Duodenal mucosa (tissue), 2 donors: ENCODE measurements at regions not wholly inside any gene's neighbourhood (a gene's known extent, or its start where the extent isn't known, plus 50 kb on each side); places are given as distances from the start of the nearest gene placed in this dataset.
A peak's percentile ranks its signal among the peaks of the same experiment; 100 is the strongest.

Source experiments
- H3K27ac ChIP-seq: one replicate; pipeline ENCODE4 v1.7.0; 2013; ENCODE audit warnings: low read depth, low read length
- H3K27me3 ChIP-seq, 2 donors: one replicate each; pipeline ENCODE4 v1.7.0; 2013; ENCODE audit warnings: low read length in 2 of 2, control low read depth in 1 of 2; ENCODE audit not compliant: insufficient read depth in 2 of 2, control insufficient read depth in 1 of 2
- H3K36me3 ChIP-seq, 2 donors: one replicate each; pipeline ENCODE4 v1.7.0; 2013; ENCODE audit warnings: low read length in 2 of 2, control low read depth in 1 of 2; ENCODE audit not compliant: insufficient read depth in 2 of 2, control insufficient read depth in 1 of 2
- H3K4me1 ChIP-seq, 2 donors: one replicate each; pipeline ENCODE4 v1.7.0; 2013; ENCODE audit warnings: low read length in 2 of 2, control low read depth in 1 of 2; ENCODE audit not compliant: insufficient read depth in 2 of 2, control insufficient read depth in 1 of 2
- H3K4me3 ChIP-seq, 2 donors: one replicate each; pipeline ENCODE4 v1.7.0; 2013; ENCODE audit warnings: low read length in 2 of 2, low read depth in 1 of 2
- H3K9ac ChIP-seq, 2 donors: one replicate each; pipeline ENCODE4 v1.7.0; 2013; ENCODE audit warnings: low read length in 2 of 2, low read depth in 1 of 2
- H3K9me3 ChIP-seq, 2 donors: one replicate each; pipeline ENCODE4 v1.7.0; 2013; ENCODE audit warnings: low read length in 2 of 2, control low read depth in 1 of 2; ENCODE audit not compliant: control insufficient read depth in 1 of 2

DNA sequence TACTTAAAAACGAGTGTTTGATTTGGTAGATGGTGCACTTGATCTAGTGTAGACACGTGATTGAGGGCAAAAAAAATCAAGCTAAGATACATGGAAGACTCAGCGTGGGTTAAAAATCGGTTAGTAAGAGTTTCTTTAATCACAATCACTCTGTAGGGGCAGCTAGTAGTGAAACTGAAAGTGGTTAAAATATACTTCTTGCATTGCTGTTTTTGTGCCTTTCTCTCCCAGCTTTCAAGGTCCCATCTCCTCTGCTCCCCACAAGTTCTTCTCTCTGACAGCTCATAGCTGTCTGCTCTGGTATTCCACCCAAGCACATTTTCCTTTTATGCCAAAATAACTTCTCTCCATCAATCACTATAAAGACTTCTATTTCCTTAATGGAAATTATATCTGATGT lies 1089.7 kb downstream of the EFNB2 start:
- H3K4me1 ChIP-seq, result no peaks in the 10 kb centered on the region
- no peaks in the 10 kb centered on the region for H3K27me3 ChIP-seq
- H3K4me3 ChIP-seq, result peak overlapping the region; percentile 2 to 29
- H3K36me3 ChIP-seq, result no peaks in the 10 kb centered on the region
- no peaks in the 10 kb centered on the region for H3K9me3 ChIP-seq
- H3K9ac ChIP-seq, result no peak overlapping the region
- H3K27ac ChIP-seq, result no peak overlapping the region

DNA sequence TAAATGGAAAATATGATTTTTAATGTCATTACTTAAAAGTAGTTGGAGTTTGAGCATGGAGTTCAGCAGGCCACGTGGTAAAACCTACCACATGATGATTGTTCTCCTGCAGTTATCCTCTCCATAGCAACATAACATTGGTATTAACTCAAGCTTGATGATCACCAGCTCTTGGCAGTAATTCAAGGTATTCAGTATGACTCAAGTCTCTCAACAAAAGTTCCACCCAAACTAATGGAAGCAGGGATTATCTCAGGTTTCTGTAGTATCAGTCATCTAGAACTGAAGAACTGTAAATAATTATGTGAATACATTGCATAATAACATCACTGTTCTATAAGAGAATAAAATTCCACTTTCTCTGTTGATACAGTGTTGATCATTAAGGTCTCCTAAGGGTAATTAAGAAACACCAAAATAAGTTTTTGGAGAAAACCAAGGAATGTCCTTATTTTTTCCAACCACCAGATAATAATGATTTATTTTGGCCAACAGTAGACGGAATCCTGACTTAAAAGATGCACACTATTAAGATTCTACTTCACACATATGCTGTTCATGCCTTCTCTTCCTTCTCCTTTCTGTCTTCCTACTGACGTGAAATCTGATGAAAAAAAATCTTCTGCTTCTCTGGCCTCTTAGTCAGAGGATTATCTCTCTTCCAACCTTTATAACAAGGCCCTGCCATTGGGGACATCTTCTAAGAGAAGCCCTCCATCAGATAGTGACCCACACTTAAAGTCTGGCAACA lies 1092.3 kb downstream of the EFNB2 start:
- Histone ChIP-seq H3K9me3 (no peaks in the 10 kb centered on the region), H3K36me3 (no peaks in the 10 kb centered on the region), H3K9ac (no peak overlapping the region), H3K4me1 (no peaks in the 10 kb centered on the region), H3K4me3 (no peak overlapping the region), H3K27ac (no peak overlapping the region), H3K27me3 (no peaks in the 10 kb centered on the region)

DNA sequence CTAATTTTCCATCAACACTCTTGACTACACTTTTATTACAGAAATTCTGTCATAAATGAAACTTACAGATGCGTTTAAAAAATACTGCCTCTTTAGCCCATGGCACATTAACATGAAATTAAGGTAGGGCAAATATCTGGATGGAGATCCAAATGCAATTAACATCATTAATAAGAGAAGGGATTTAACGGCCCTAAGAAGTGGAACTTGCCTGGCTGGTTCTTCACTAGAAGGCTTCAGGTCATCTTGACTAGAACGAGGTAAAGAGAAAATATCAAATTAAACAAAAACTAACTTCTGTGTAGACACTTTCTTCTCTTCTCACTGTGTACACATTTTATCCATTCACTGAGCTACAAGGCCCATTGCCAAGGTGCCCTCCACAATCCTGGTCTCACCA lies 1093.4 kb downstream of the EFNB2 start:
- Histone ChIP-seq H3K27me3 (no peaks in the 10 kb centered on the region), H3K4me1 (no peaks in the 10 kb centered on the region), H3K9ac (no peak overlapping the region), H3K4me3 (no peak overlapping the region), H3K36me3 (no peaks in the 10 kb centered on the region), H3K27ac (no peak overlapping the region), H3K9me3 (no peaks in the 10 kb centered on the region)

DNA sequence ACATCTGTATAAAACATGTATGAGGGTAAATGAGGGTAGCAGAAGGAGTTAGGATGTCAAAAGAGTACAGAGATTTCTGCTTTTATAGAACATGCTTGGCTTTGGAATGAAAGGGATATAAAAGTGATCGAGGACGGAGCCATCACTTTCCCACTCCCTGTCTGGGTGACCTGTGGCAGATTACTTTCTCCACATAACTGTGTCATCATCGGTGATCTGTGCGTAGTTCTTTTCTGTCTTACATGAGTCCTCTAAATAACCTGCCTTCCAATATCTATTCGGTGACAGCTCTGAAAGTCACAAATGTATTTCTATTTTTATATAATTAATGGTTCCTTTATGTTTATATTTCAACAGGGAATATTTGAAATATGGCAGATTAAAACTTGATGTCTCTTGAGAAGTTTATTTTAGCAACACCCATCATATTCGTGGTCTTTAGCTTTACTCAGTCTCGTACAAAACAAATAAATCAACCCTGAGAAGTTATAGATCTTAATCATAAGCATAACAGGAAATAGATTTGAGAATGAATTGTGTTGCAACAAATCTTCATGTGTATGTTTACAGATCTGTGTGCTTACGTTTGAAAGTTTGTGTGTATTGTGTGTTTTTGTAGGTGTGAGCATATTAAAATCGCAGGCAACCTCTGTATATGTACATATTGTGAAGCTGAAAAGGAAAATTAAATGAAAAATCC lies 1094.3 kb downstream of the EFNB2 start:
- Histone ChIP-seq H3K9me3 (no peaks in the 10 kb centered on the region), H3K4me3 (no peak overlapping the region), H3K27me3 (no peaks in the 10 kb centered on the region), H3K36me3 (no peaks in the 10 kb centered on the region), H3K4me1 (no peaks in the 10 kb centered on the region), H3K9ac (no peak overlapping the region), H3K27ac (no peak overlapping the region)

DNA sequence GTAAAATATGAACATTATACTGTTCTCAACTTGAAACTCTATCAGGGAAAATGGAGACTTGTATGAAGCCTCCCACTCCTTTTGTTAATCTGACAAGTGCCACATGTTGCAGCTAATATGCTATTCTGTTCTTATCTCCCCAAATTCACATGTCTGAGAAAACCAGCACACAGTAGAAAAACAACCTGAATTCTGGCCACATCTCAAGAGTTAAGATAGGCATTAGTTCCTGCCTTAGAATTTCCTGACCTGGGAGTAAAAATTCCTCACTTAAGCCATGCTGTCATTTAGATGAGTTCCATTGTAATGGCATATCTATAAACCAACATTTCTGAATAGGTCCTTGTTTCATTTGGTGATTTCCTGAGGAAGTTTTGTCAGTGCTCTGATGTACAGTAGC lies 1098.5 kb downstream of the EFNB2 start:
- no peak overlapping the region for H3K9ac ChIP-seq
- no peaks in the 10 kb centered on the region for H3K27me3 ChIP-seq
- H3K4me1 ChIP-seq, result no peaks in the 10 kb centered on the region
- H3K27ac ChIP-seq, result no peak overlapping the region
- H3K4me3 ChIP-seq, result no peak overlapping the region
- H3K36me3 ChIP-seq, result no peaks in the 10 kb centered on the region
- H3K9me3 ChIP-seq, result no peaks in the 10 kb centered on the region

- H3K27me3 ChIP-seq, result no peaks in the 10 kb centered on the region
- H3K27ac ChIP-seq, result no peak overlapping the region
- no peaks in the 10 kb centered on the region for H3K9me3 ChIP-seq
- no peaks in the 10 kb centered on the region for H3K4me1 ChIP-seq
- no peak overlapping the region for H3K4me3 ChIP-seq
- no peaks in the 10 kb centered on the region for H3K36me3 ChIP-seq
- no peak overlapping the region for H3K9ac ChIP-seq
Measured at GRCh38 chr13:105432438-105432837, 1103.0 kb downstream of the EFNB2 start.

DNA sequence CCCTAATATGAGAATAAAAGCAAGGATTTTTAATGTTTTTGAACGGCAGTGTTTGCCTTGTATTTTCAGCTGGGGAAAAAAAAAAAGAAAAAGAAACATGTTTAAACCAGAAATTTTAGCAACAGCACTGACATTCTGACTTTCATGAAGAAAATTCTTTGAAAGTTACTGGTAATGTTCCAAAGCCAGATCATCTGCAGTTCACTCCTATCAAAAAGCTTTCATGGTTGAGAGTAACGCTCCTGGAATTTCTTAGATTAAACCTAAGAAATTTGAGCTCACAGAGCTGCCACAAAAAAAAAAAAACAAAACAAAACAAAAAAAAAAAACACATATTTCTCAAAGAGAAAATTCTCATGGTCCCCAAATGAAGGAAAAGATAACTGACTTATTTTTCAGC lies 1106.7 kb downstream of the EFNB2 start:
- H3K4me3 ChIP-seq, result no peak overlapping the region
- H3K9me3 ChIP-seq, result no peaks in the 10 kb centered on the region
- no peaks in the 10 kb centered on the region for H3K27me3 ChIP-seq
- H3K36me3 ChIP-seq, result no peaks in the 10 kb centered on the region
- H3K9ac ChIP-seq, result no peak overlapping the region
- H3K27ac ChIP-seq, result no peak overlapping the region
- H3K4me1 ChIP-seq, result no peaks in the 10 kb centered on the region

DNA sequence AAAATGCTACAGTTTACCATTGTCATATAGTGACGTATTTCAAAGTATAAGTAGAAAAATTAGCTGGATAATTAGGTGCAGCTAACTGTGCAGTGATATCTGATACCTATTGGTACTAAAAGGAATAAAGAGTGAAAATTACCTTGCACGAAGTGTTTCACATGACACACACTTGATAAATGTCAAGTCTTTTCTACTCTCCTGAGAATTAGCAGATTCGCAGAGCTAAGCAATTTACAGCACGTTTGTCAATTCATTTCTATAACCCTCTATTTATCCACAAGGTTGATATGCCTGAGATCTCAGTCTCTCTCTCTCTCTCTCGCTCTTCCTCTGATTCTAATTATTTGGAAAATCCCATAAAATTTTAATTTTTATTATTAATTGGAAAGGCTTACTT lies 1109.0 kb downstream of the EFNB2 start:
- no peak overlapping the region for H3K4me3 ChIP-seq
- H3K36me3 ChIP-seq, result no peaks in the 10 kb centered on the region
- no peaks in the 10 kb centered on the region for H3K9me3 ChIP-seq
- no peak overlapping the region for H3K9ac ChIP-seq
- no peaks in the 10 kb centered on the region for H3K4me1 ChIP-seq
- no peak overlapping the region for H3K27ac ChIP-seq
- no peaks in the 10 kb centered on the region for H3K27me3 ChIP-seq

DNA sequence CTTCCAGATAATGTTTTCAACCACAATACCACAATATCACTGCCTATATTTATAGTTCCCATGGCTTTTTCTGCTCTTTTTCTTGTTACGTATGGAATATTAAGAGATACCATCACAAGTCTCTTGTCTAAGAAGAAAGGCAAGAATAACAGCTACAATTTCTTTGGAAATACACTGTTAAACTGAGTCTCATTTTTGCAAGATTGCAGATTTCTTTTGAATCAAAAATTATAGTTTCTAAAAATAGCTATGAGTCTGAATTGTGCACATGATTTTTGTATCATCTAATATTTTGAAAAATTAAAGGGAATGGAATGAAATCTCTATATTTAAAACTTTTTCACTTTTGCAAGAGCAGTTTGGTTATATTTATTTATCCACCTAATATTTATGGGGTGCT lies 1120.8 kb downstream of the EFNB2 start:
- Histone ChIP-seq H3K4me1 (no peaks in the 10 kb centered on the region), H3K9me3 (no peaks in the 10 kb centered on the region), H3K4me3 (no peak overlapping the region), H3K27me3 (no peaks in the 10 kb centered on the region), H3K36me3 (no peaks in the 10 kb centered on the region), H3K9ac (no peak overlapping the region), H3K27ac (no peak overlapping the region)

DNA sequence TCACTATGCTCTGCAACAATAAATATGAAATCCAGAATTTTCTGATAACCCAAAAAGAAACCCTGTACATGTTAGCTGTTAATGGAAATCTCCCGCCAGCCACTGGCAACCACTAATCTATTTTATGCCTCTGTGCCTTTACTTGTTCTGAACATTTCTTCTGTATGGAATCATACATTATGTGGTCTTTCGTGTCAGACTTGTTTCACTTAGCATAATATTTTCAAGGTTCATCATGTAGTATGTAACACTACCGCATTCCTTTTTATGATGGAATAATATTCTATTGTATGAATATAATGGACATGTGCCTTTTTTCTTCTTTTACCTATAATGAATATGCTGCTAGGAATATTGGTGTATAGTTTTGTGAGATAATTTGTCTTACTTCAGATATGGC lies 1123.3 kb downstream of the EFNB2 start:
- H3K4me1 ChIP-seq, result no peaks in the 10 kb centered on the region
- no peak overlapping the region for H3K4me3 ChIP-seq
- H3K9me3 ChIP-seq, result no peaks in the 10 kb centered on the region
- no peaks in the 10 kb centered on the region for H3K36me3 ChIP-seq
- H3K27me3 ChIP-seq, result no peaks in the 10 kb centered on the region
- H3K27ac ChIP-seq, result no peak overlapping the region
- H3K9ac ChIP-seq, result no peak overlapping the region
